Astrocyte of the spinal cord (primary cell): ENCODE measurements at regions not wholly inside any gene's neighbourhood (a gene's known extent, or its start where the extent isn't known, plus 50 kb on each side); places are given as distances from the start of the nearest gene placed in this dataset.
A peak's percentile ranks its signal among the peaks of the same experiment; 100 is the strongest.

Experiments
- DNase-seq: peaks from one replicate; pipeline ENCODE4 v3.0.0; 2011; ENCODE audit warnings: low read depth, low spot score
- H3K4me3 ChIP-seq: 2 replicates; pipeline ENCODE4 v1.5.1; 2011; ENCODE audit warnings: low read depth, mild to moderate bottlenecking, low read length, moderate library complexity
- in situ Hi-C: cut with HindIII; loops from 2 replicates; pipeline ENCODE4 v1.10.0; 2017; ENCODE audit warnings: low sequenced_read_pairs
- TF ChIP-seq, protein P1 (sequence below): IDR thresholded peaks from 2 replicates; pipeline ENCODE4 v1.5.1; 2012; ENCODE audit warnings: low read depth, mild to moderate bottlenecking, low read length, inconsistent platforms

DNA sequence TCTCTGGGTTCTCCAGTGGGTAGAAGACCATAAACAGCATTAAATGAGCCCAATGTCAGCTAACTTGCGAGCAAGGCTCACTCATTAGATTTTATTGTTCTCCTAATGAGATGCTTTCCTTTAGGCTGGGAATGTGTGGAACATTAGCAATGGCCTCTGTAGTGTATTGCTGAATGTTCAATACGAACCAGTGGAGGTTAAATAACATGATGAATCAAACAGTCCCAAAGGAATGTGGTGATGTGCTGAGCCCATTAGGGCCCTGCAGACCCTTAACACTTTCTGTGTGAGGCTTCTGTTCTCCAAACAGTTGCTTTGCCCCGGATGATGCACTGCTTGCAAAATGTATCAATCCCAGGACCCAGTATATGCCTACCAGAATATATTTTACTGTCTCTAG is 225.5 kb downstream of the ATG4C start:
- TF ChIP-seq, protein P1, sequence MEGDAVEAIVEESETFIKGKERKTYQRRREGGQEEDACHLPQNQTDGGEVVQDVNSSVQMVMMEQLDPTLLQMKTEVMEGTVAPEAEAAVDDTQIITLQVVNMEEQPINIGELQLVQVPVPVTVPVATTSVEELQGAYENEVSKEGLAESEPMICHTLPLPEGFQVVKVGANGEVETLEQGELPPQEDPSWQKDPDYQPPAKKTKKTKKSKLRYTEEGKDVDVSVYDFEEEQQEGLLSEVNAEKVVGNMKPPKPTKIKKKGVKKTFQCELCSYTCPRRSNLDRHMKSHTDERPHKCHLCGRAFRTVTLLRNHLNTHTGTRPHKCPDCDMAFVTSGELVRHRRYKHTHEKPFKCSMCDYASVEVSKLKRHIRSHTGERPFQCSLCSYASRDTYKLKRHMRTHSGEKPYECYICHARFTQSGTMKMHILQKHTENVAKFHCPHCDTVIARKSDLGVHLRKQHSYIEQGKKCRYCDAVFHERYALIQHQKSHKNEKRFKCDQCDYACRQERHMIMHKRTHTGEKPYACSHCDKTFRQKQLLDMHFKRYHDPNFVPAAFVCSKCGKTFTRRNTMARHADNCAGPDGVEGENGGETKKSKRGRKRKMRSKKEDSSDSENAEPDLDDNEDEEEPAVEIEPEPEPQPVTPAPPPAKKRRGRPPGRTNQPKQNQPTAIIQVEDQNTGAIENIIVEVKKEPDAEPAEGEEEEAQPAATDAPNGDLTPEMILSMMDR: no peak
- in situ Hi-C loops: no loop called here
- H3K4me3 ChIP-seq: no peak overlapping the region
- no peak for DNase-seq

DNA sequence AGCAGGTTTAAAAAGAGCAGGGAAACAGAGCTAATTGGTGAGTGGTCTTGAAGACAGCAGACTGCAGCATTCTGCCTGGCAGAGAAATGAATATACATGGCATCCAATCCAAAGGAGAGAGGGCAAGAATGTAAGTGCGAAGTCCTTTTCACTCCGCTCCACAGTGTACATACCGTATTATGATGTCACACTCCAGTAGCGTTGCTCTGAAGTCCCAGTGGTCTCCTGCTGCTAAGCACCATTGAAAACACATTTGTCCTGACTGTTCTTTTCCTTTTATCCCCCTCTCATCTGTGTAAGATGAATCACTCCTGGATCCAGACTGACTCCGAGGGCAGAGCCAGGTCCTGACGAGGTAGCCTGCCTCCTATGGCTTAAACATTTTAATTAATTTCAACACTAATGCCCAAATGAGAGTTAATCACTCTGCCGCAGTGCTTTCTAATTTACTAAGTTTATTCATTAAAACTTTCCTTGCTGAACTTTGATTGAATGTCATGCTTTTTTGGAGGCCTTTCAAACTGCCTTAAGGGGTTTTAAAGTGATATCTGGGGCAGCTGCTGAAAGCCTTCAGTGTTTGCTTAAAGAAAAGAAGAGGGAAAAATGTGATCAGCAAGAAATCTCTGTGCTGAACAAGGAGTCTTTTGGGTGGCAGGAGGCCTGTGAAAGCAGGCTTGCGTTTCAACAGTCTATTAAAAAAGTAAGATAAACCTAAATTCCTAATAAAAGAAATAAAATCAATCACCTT is 227.2 kb downstream of the ATG4C start:
- TF ChIP-seq, protein P1: no peak
- no peak overlapping the region for H3K4me3 ChIP-seq
- in situ Hi-C loops: no loop called here
- DNase-seq: peak; percentile 56

DNA sequence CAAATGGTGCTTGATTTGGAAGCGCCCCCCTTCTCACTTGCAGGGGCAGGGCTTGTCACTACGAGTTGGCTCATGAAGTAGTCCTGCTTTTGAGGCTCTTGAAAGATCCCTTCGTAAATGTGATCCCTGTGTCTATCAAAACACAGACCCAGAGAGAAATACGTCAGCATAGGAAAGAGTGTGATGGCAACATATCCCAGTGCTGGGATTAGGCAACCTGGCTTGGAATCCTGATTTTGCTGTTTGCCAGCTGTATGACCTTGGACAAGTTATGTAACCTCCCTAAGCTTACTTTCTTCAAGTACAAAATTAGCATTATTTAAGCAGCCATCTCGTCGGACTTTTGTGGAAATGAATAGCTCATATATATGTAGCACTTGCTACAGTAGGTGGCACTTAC is 228.4 kb downstream of the ATG4C start:
- no peak for DNase-seq
- in situ Hi-C loops: no loop called here
- H3K4me3 ChIP-seq: no peak overlapping the region
- TF ChIP-seq, protein P1: no peak

DNA sequence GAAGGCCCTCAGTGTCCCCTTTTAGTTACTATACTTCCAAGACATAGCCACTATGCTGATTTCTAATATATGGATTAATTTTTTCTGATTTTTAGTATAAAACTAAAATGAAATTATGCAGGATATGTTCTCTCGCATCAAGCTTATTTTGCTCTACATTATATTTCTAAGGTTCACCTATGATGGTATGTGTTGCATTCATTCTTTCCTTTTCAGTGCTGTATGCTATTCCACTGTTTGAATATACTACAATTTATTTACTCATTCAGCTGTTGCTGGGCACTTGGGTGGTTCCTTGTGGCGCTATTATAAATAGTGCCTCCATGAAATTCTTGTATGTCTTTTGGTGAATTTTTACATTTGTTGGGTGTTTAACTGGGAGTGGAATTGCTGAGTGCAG is 230.3 kb downstream of the ATG4C start:
- no peak overlapping the region for H3K4me3 ChIP-seq
- no peak for DNase-seq
- in situ Hi-C loops: no loop called here
- TF ChIP-seq, protein P1: no peak

DNA sequence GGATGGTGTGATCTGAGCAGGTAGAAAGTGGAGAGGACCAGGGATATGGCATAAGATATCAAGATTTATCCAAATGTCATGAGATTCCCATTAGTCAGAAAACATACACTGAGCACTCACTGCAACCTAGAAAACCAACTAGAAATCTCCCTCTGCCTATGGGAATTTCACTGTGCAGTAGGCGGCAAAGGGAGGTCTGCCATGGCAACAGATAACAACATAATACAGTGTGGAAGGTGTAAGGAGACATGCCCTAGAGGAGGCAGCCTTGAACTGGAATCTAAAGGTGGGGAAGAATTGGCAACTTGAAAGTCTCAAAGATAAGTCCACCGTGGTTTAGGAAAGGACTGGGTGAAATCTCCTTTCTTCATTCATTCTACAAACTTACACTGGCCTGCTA is 238.4 kb downstream of the ATG4C start:
- TF ChIP-seq, protein P1: no peak

DNA sequence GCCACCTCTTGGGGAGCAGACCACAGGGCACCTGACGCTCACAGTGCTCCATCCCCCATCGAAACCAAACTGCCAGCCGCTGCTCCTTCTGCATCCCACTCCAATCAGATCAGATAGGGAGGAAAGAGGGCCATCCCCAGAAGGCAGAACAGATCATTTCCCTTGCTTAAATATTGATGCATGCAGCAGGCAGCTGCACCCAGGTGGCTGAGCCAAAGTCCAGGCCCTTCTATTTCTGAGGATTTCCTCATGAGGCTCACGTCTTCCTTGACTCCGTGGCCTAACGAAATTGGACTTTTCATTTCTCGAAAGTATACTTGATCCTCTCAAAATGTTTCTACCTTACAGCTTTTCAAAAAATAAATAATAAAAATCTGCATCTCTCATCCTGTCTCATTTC is 239.2 kb downstream of the ATG4C start:
- TF ChIP-seq, protein P1: no peak
- in situ Hi-C loops: no loop called here
- H3K4me3 ChIP-seq: no peak overlapping the region
- no peak for DNase-seq

More for the DNA sequence above, 238.4 kb downstream of the ATG4C start:
- H3K4me3 ChIP-seq: no peak overlapping the region
- in situ Hi-C loops: no loop called here
- DNase-seq: no peak
